T-helper 2 cell treated with Interferon-gamma antibody and Interleukin-4, amounts not matched to agents 5 μg/mL and 100 μg/mL, for 36 hours (primary cell): ENCODE measurements at regions not wholly inside any gene's neighbourhood (a gene's known extent, or its start where the extent isn't known, plus 50 kb on each side); places are given as distances from the start of the nearest gene placed in this dataset.
"Not testable (repeated sequence)": the region's sequence is repeated elsewhere in the genome, so short reads cannot be mapped to it uniquely, and the experiment has no call there.

Source experiments
- DNase-seq: peaks from one replicate; pipeline ENCODE4 v3.0.0; 2021; ENCODE audit warnings: low spot score
- H3K27ac Mint-ChIP-seq: one replicate; pipeline ENCODE4 v1.8.0; 2021; ENCODE audit warnings: mild to moderate bottlenecking, mixed read lengths
- H3K27me3 Mint-ChIP-seq: one replicate; pipeline ENCODE4 v1.8.0; 2021; ENCODE audit warnings: low read depth, mixed read lengths
- H3K36me3 Mint-ChIP-seq: one replicate; pipeline ENCODE4 v1.8.0; 2021; ENCODE audit warnings: low read depth, mixed read lengths
- H3K4me1 Mint-ChIP-seq: one replicate; pipeline ENCODE4 v1.8.0; 2021; ENCODE audit warnings: low read depth, mixed read lengths
- H3K4me3 Mint-ChIP-seq: one replicate; pipeline ENCODE4 v1.8.0; 2022; ENCODE audit warnings: mild to moderate bottlenecking, moderate library complexity, mixed read lengths
- H3K9me3 Mint-ChIP-seq: one replicate; pipeline ENCODE4 v1.8.0; 2021; ENCODE audit warnings: mixed read lengths

DNA sequence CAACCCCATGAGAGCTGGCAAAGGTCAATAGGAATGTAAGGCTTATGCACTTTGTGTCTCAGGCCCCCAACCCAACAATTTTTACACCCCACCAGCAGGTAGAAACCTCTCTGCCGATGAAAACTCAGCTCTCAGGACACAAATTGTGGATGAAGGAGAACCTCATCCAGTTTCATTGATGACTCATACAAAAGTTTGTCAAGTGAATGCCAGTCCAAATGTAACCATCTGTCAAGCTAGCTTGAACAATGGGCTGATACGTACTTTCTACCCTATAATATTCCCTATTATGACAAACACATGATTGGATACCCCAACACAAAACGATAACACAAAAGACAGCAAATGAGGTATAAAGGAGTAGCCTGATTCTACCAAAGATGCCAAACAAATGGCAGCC lies 321.2 kb upstream of the TMEFF2 start:
- Mint-ChIP-seq H3K36me3 (no peaks in the 10 kb centered on the region), H3K4me3 (no peak overlapping the region), H3K27me3 (no peaks in the 10 kb centered on the region), H3K27ac (no peak overlapping the region), H3K4me1 (no peaks in the 10 kb centered on the region), H3K9me3 (no peaks in the 10 kb centered on the region)
- DNase-seq = no peak

DNA sequence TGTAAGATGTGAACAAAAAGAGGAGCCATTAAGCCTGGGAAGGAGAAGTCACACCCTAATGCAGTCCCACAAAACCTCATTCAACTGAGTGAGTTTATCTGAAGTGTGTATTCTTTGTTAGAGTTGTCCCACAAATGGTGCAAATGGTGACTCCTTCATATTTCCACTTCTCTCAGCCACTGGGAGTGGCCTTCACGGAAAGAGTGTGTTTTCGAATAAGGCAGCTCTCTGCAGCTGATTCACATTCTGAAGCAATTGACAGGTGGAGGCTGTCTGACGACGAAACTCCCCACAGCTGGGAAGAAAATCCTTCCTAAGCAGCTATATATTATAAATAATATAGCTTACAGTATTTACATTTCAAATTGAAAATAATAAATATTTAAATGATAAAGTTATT lies 318.8 kb upstream of the TMEFF2 start:
- no peak for DNase-seq
- H3K36me3 Mint-ChIP-seq = no peaks in the 10 kb centered on the region
- H3K27ac Mint-ChIP-seq = no peak overlapping the region
- no peaks in the 10 kb centered on the region for H3K9me3 Mint-ChIP-seq
- no peaks in the 10 kb centered on the region for H3K4me1 Mint-ChIP-seq
- no peak overlapping the region for H3K4me3 Mint-ChIP-seq
- no peaks in the 10 kb centered on the region for H3K27me3 Mint-ChIP-seq

DNA sequence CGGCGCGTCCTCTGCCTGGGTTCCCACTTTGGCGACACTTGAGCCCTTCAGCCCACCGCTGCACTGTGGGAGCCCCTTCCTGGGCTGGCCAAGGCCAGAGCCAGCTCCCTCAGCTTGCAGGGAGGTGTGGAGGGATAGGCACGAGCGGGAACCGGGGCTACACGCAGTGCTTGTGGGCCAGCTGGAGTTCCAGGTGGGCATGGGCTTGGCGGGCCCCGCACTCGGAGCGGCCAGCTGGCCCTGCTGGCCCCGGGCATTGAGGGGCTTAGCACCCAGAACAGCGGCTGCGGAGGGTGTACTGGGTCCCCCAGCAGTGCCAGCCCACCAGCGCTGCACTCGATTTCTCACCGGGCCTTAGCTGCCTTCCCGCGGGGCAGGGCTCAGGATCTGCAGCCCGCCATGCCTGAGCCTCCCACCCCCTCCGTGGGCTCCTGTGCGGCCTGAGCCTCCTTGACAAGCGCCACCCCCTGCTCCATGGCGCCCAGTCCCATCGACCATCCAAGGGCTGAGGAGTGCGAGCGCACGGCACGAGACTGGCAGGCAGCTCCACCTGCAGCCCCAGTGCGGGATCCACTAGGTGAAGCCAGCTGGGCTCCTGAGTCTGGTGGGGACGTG lies 313.2 kb upstream of the TMEFF2 start:
- not testable (repeated sequence) for H3K27me3 Mint-ChIP-seq, H3K4me3 Mint-ChIP-seq, H3K36me3 Mint-ChIP-seq, H3K4me1 Mint-ChIP-seq, DNase-seq, H3K9me3 Mint-ChIP-seq, H3K27ac Mint-ChIP-seq

GRCh38 chr2:192500550-192501200 lies 305.9 kb upstream of the TMEFF2 start:
- Mint-ChIP-seq H3K4me3 (no peak overlapping the region), H3K27me3 (no peaks in the 10 kb centered on the region), H3K9me3 (no peaks in the 10 kb centered on the region), H3K27ac (no peak overlapping the region), H3K4me1 (no peaks in the 10 kb centered on the region), H3K36me3 (no peaks in the 10 kb centered on the region)
- peak; percentile 56 for DNase-seq

DNA sequence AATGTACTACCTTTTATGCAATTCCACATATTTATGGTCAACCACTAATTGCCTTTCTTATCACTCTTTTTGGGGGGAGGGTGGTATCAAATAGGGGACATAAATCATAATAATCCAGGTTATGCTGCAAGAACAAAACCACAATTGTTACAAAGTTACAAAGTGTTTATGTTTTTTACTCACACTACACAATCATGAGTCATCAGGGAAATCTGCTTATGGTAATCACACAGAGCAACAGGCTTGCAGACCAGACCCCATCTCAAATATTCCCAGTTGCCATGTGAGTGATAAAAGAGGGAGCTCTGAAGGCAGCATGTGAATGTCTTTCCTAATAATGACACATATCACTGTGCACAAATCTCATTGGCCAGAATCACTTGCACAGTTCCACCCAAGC lies 304.7 kb upstream of the TMEFF2 start:
- no peak for DNase-seq
- H3K4me3 Mint-ChIP-seq = no peak overlapping the region
- no peaks in the 10 kb centered on the region for H3K36me3 Mint-ChIP-seq
- H3K9me3 Mint-ChIP-seq = no peaks in the 10 kb centered on the region
- H3K27me3 Mint-ChIP-seq = no peaks in the 10 kb centered on the region
- H3K4me1 Mint-ChIP-seq = no peaks in the 10 kb centered on the region
- H3K27ac Mint-ChIP-seq = no peak overlapping the region

DNA sequence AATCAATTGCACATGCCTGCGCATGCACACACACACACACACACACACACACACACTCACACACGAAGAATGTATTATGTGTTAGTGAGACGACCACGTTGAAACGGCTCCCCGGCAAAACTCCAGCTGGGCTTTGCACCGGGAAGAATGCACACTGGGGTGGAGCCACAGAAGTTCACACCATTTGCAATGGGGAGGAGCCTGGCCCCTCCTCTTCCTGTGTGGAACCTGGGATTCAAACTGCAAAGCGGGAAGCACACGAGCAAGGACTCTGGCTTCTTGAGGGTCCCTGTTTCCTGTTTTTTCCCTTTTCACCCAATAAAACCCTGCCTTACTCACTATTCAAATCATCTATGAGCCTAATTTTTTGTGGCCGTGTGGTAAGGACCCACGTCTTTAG lies 304.0 kb upstream of the TMEFF2 start:
- no peak for DNase-seq
- Mint-ChIP-seq H3K9me3 (no peaks in the 10 kb centered on the region), H3K36me3 (no peaks in the 10 kb centered on the region), H3K4me3 (no peak overlapping the region), H3K27me3 (no peaks in the 10 kb centered on the region), H3K27ac (no peak overlapping the region), H3K4me1 (no peaks in the 10 kb centered on the region)

DNA sequence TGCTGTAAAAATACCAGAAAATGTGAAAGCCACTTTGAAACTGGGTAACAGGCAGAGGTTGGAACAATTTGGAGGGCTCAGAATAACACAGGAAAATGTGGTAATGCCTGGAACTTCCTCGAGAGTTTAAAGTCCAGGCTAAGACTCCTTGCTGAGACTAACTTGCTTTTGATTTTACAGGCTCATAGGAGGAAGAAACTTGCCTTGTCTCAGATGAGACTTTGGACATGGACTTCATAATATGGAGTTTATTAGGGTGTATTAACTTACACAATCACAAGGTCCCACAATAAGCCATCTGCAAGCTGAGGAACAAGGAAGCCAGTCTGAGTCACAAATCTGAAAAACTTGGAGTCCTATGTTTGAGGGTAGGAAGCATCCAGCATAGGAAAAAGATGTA lies 293.4 kb upstream of the TMEFF2 start:
- H3K4me3 Mint-ChIP-seq, H3K4me1 Mint-ChIP-seq, DNase-seq, H3K27me3 Mint-ChIP-seq, H3K9me3 Mint-ChIP-seq, H3K36me3 Mint-ChIP-seq, H3K27ac Mint-ChIP-seq: not testable (repeated sequence)

- no peaks in the 10 kb centered on the region for H3K27me3 Mint-ChIP-seq
- DNase-seq = no peak
- H3K36me3 Mint-ChIP-seq = no peaks in the 10 kb centered on the region
- H3K9me3 Mint-ChIP-seq = no peaks in the 10 kb centered on the region
- H3K4me3 Mint-ChIP-seq = no peak overlapping the region
- no peak overlapping the region for H3K27ac Mint-ChIP-seq
- H3K4me1 Mint-ChIP-seq = no peaks in the 10 kb centered on the region
Observed at GRCh38 chr2:192487636-192488035, 292.9 kb upstream of the TMEFF2 start.

GRCh38 chr2:192484903-192485302 lies 290.2 kb upstream of the TMEFF2 start:
- Mint-ChIP-seq H3K27ac (no peak overlapping the region), H3K27me3 (no peaks in the 10 kb centered on the region), H3K9me3 (no peaks in the 10 kb centered on the region), H3K36me3 (no peaks in the 10 kb centered on the region), H3K4me3 (no peak overlapping the region), H3K4me1 (no peaks in the 10 kb centered on the region)
- no peak for DNase-seq

DNA sequence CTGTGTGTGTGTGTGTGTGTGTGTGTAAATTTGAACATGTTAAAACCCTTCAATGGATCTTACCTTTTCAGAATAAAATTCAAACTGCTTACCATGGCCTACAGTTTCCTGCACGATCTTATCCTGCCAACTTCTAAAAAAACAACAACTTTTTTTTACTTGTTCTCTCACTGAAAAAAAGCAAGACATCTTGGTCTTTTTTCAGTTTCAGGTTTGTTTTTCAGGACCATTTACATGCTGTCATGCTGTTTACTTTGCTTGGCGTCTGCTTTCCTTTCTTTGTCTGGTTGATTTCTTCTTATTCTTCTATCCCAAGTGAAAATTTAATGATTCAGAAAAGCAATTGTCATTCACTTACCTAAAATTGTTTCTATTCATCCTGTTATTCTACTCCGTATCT lies 286.3 kb upstream of the TMEFF2 start:
- no peaks in the 10 kb centered on the region for H3K27me3 Mint-ChIP-seq
- no peak for DNase-seq
- no peaks in the 10 kb centered on the region for H3K4me1 Mint-ChIP-seq
- no peak overlapping the region for H3K27ac Mint-ChIP-seq
- no peak overlapping the region for H3K4me3 Mint-ChIP-seq
- H3K9me3 Mint-ChIP-seq = no peaks in the 10 kb centered on the region
- no peaks in the 10 kb centered on the region for H3K36me3 Mint-ChIP-seq

DNA sequence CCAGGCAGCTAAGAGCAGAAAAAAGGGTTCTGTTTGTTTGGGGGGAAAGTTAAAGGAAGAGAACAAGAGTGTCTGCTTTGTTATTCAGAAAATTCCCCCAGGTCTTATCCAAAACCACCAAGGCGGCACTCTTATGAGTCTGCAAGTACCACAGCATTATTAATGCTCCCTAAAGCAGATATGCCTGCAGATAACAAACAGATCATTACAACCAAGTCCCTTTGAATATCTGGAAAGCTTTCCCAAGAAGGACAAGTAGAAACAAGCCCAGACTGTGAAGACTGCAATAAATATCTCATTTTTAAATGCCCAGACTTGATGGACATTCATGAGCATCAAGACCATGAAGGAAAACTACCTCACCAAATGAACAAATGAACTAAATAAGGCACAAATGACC lies 278.6 kb upstream of the TMEFF2 start:
- Mint-ChIP-seq H3K4me3 (no peak overlapping the region), H3K4me1 (no peaks in the 10 kb centered on the region), H3K27ac (no peak overlapping the region), H3K9me3 (no peaks in the 10 kb centered on the region), H3K27me3 (no peaks in the 10 kb centered on the region), H3K36me3 (no peaks in the 10 kb centered on the region)
- DNase-seq = no peak

GRCh38 chr2:192471982-192472381 lies 277.2 kb upstream of the TMEFF2 start:
- no peaks in the 10 kb centered on the region for H3K36me3 Mint-ChIP-seq
- DNase-seq = no peak
- no peaks in the 10 kb centered on the region for H3K4me1 Mint-ChIP-seq
- no peak overlapping the region for H3K27ac Mint-ChIP-seq
- H3K9me3 Mint-ChIP-seq = no peaks in the 10 kb centered on the region
- no peak overlapping the region for H3K4me3 Mint-ChIP-seq
- no peaks in the 10 kb centered on the region for H3K27me3 Mint-ChIP-seq

DNA sequence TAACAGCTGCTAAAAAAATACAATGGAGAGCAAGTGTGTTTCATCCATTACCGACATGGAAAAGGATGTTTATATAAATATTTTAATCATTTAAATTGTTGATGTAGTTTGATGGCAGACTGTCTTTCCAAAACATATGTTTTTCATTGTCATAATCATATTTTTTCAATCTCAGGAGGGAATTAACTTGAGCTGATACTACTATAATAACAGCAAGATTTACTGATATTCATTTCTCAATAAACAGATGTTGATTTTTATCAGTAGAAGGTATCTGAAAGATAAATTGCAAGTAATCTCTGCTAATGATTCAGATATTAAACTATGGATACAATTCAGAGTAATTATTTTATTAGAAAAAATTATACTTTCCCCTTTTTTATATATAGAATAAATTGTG lies 274.9 kb upstream of the TMEFF2 start:
- no peaks in the 10 kb centered on the region for H3K27me3 Mint-ChIP-seq
- H3K4me1 Mint-ChIP-seq = no peaks in the 10 kb centered on the region
- H3K4me3 Mint-ChIP-seq = no peak overlapping the region
- no peaks in the 10 kb centered on the region for H3K36me3 Mint-ChIP-seq
- no peaks in the 10 kb centered on the region for H3K9me3 Mint-ChIP-seq
- no peak overlapping the region for H3K27ac Mint-ChIP-seq
- no peak for DNase-seq

DNA sequence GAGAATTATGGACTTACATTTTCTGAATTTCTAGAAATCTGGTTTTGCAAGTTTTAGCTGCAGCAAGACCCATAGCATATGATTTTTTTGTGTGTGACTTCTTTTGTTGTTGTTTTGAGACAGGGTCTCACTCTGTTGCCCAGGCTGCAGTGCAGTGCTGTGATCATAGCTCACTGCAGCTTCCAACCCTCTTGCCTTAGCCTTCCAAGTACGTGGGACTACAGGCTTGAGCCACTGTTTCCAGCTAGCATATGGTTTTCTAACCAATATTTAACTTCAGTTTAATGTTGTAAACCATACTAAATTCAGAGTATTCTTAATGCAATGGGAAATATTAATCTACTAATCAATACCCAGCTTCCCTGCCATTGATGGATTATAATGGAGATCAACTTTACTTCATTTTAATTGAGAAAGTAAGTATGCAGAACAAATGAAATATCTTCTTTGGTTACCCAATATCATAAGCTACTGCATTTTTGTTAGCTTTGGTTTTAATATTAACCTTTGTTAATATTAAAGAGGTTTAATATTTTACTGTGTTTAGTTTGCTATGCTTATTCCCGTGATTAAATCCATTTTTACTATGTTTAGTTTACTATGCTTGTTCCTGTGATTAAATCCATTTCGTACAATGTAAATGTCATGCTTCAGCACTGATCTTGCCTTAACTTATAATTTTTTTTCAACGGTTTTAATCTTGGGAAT lies 273.4 kb upstream of the TMEFF2 start:
- DNase-seq = no peak
- no peaks in the 10 kb centered on the region for H3K4me1 Mint-ChIP-seq
- no peaks in the 10 kb centered on the region for H3K9me3 Mint-ChIP-seq
- H3K4me3 Mint-ChIP-seq = no peak overlapping the region
- no peaks in the 10 kb centered on the region for H3K36me3 Mint-ChIP-seq
- no peak overlapping the region for H3K27ac Mint-ChIP-seq
- no peaks in the 10 kb centered on the region for H3K27me3 Mint-ChIP-seq

- no peak for DNase-seq
- Mint-ChIP-seq H3K36me3 (no peaks in the 10 kb centered on the region), H3K27ac (no peak overlapping the region), H3K4me3 (no peak overlapping the region), H3K9me3 (no peaks in the 10 kb centered on the region), H3K27me3 (no peaks in the 10 kb centered on the region), H3K4me1 (no peaks in the 10 kb centered on the region)
Observed at GRCh38 chr2:192465141-192465540, 270.4 kb upstream of the TMEFF2 start.
